GM23338 (cell line): ENCODE measurements at regions not wholly inside any gene's neighbourhood (a gene's known extent, or its start where the extent isn't known, plus 50 kb on each side); places are given as distances from the start of the nearest gene placed in this dataset.

ENCODE experiments used
- ATAC-seq: fragments of 200-7000 bp; cut with Tn5 transposase; 3 replicates; pipeline ENCODE4 v1.9.1; 2020
- DNase-seq: peaks from one replicate; pipeline ENCODE4 v3.0.0-alpha.2; 2015; ENCODE audit warnings: low spot score
- H2AFZ ChIP-seq: fragments of 200-600 bp; sonication (generic); 2 replicates; pipeline ENCODE4 v1.8.0; 2016; ENCODE audit warnings: antibody characterized with exemption, mild to moderate bottlenecking, moderate library complexity
- H3F3A ChIP-seq: fragments of 200-600 bp; sonication (generic); replicated peaks from 2 replicates; pipeline ENCODE4 v1.8.0; 2017; ENCODE audit warnings: antibody characterized with exemption, mixed run types, low read depth
- H3K27ac ChIP-seq: fragments of 200-600 bp; sonication (generic); 2 replicates; pipeline ENCODE4 v1.6.1; 2016; ENCODE audit warnings: low read depth
- H3K27me3 ChIP-seq: fragments of 200-600 bp; sonication (generic); 2 replicates; pipeline ENCODE4 v1.8.0; 2016; ENCODE audit warnings: mild to moderate bottlenecking, mixed run types, moderate library complexity; ENCODE audit not compliant: insufficient read depth
- H3K36me3 ChIP-seq: fragments of 200-600 bp; sonication (generic); 2 replicates; pipeline ENCODE4 v1.8.0; 2016; ENCODE audit warnings: mild to moderate bottlenecking; ENCODE audit not compliant: insufficient read depth
- H3K4me1 ChIP-seq: fragments of 200-600 bp; sonication (generic); 2 replicates; pipeline ENCODE4 v1.8.0; 2016; ENCODE audit warnings: mild to moderate bottlenecking, moderate library complexity; ENCODE audit not compliant: insufficient read depth
- H3K4me2 ChIP-seq: fragments of 200-600 bp; sonication (generic); 2 replicates; pipeline ENCODE4 v1.7.1; 2017; ENCODE audit warnings: mixed run types
- H3K4me3 ChIP-seq: fragments of 200-600 bp; sonication (generic); 2 replicates; pipeline ENCODE4 v1.6.1; 2016; ENCODE audit warnings: mixed run types
- H3K79me2 ChIP-seq: fragments of 200-600 bp; sonication (generic); replicated peaks from 2 replicates; pipeline ENCODE4 v1.8.0; 2017; ENCODE audit warnings: mild to moderate bottlenecking; ENCODE audit not compliant: insufficient read depth
- H3K9me2 ChIP-seq: fragments of 200-600 bp; sonication (generic); 2 replicates; pipeline ENCODE4 v1.8.0; 2017; ENCODE audit not compliant: insufficient read depth
- H4K20me1 ChIP-seq: fragments of 200-600 bp; sonication (generic); replicated peaks from 2 replicates; pipeline ENCODE4 v1.8.0; 2017; ENCODE audit warnings: mild to moderate bottlenecking; ENCODE audit not compliant: insufficient read depth
- H3K27ac Mint-ChIP-seq: 2 replicates; pipeline ENCODE4 v1.8.0; 2020; ENCODE audit warnings: inconsistent platforms, mild to moderate bottlenecking, moderate library complexity, mixed read lengths
- H3K27me3 Mint-ChIP-seq: 3 replicates; pipeline ENCODE4 v1.8.0; 2022; ENCODE audit warnings: low read depth, mild to moderate bottlenecking, moderate library complexity, mixed read lengths, inconsistent platforms; ENCODE audit not compliant: insufficient read depth, poor library complexity
- H3K36me3 Mint-ChIP-seq: 3 replicates; pipeline ENCODE4 v1.8.0; 2021; ENCODE audit warnings: low read depth, mild to moderate bottlenecking, inconsistent platforms, moderate library complexity, mixed read lengths
- H3K4me1 Mint-ChIP-seq: 3 replicates; pipeline ENCODE4 v1.8.0; 2020; ENCODE audit warnings: mild to moderate bottlenecking, inconsistent platforms, mixed read lengths
- H3K4me3 Mint-ChIP-seq: 3 replicates; pipeline ENCODE4 v1.8.0; 2021; ENCODE audit warnings: moderate library complexity, mild to moderate bottlenecking, inconsistent platforms, mixed read lengths
- H3K9me3 Mint-ChIP-seq: 3 replicates; pipeline ENCODE4 v1.8.0; 2020; ENCODE audit warnings: moderate library complexity, mild to moderate bottlenecking, inconsistent platforms, mixed read lengths
- CREB1 ChIP-seq: fragments of 250-450 bp; sonication (Bioruptor Pico); IDR thresholded peaks from 2 replicates; pipeline ENCODE4 v1.5.0; 2020; ENCODE audit warnings: low read depth, mild to moderate bottlenecking, moderate library complexity
- EZH2phosphoT487 ChIP-seq: fragments of 200-600 bp; sonication (generic); IDR thresholded peaks from one replicate; pipeline ENCODE4 v1.8.1; 2018; ENCODE audit warnings: antibody characterized with exemption; ENCODE audit not compliant: unreplicated experiment
- POLR2AphosphoS5 ChIP-seq: IDR thresholded peaks from 2 replicates; pipeline ENCODE4 v1.6.1; 2016; ENCODE audit warnings: antibody characterized with exemption, low read depth
- STAT1 ChIP-seq: IDR thresholded peaks from one replicate; pipeline ENCODE4 v1.6.1; 2016; ENCODE audit warnings: antibody characterized with exemption; ENCODE audit not compliant: unreplicated experiment
- ZNF114 ChIP-seq: fragments of 250-450 bp; sonication (Bioruptor Pico); IDR thresholded peaks from 2 replicates; pipeline ENCODE4 v1.5.0; 2020; ENCODE audit warnings: mild to moderate bottlenecking, moderate library complexity
- ZNF331 ChIP-seq: fragments of 250-450 bp; sonication (Bioruptor Pico); IDR thresholded peaks from 2 replicates; pipeline ENCODE4 v1.5.0; 2020; ENCODE audit warnings: low read depth, mild to moderate bottlenecking, moderate library complexity
- ZNF462 ChIP-seq: fragments of 250-450 bp; sonication (Bioruptor Pico); IDR thresholded peaks from 2 replicates; pipeline ENCODE4 v1.5.0; 2020; ENCODE audit warnings: mild to moderate bottlenecking, moderate library complexity
- TF ChIP-seq, protein P1 (sequence below), 2 experiments: fragments of 200-600 bp in 1 of 2; sonication (generic) in 1 of 2; conservative IDR thresholded peaks; 2 replicates each; pipeline versions ENCODE4 v1.5.1 to v1.6.1; 2016 to 2017; ENCODE audit warnings: antibody characterized with exemption in 2 of 2, low read depth in 2 of 2, mild to moderate bottlenecking in 2 of 2, moderate library complexity in 1 of 2
- TF ChIP-seq, protein P2 (sequence below): IDR thresholded peaks from one replicate; pipeline ENCODE4 v1.6.1; 2018; ENCODE audit warnings: antibody characterized with exemption; ENCODE audit not compliant: unreplicated experiment
- TF ChIP-seq, protein P3 (sequence below): IDR thresholded peaks from 2 replicates; pipeline ENCODE4 v1.6.1; 2016; ENCODE audit warnings: antibody characterized with exemption

DNA sequence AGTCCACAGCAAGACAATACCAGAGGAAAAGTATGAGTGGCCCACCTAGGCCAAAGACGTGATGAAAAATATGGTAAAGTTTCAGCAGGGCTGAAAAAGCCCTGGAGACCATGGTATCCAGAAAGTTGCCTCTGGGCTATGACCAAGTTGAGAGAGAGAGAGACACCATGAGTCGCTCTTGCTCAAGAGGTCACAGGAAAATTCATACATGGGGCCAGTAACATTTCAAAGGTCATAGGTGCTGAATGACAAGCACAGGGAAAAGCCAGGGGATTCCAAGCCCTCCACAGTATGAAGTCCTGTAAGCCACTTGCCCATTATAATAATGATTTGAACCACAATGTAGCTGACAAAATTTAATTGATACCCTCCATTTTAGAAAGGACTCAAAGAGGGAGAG, 657.7 kb upstream of the CITED2 start:
- Histone ChIP-seq H2AFZ (no peak overlapping the region), H3F3A (no peaks in the 10 kb centered on the region), H3K27ac (no peak overlapping the region), H3K4me1 (no peaks in the 10 kb centered on the region), H4K20me1 (no peaks in the 10 kb centered on the region), H3K4me2 (no peak overlapping the region), H3K27me3 (no peaks in the 10 kb centered on the region), H3K79me2 (no peaks in the 10 kb centered on the region), H3K4me3 (no peak overlapping the region), H3K9me2 (0 out of 2 replicates have a peak, but pooled peaks cover 6% of the 10 kb centered on the region), H3K36me3 (no peaks in the 10 kb centered on the region)
- no peak for DNase-seq
- H3K36me3 Mint-ChIP-seq, result peaks cover 13% of the 10 kb centered on the region; the same call in 2 of the 3 replicates
- ATAC-seq, result no peak
- TF ChIP-seq STAT1, result no peak
- TF ChIP-seq, protein P1, sequence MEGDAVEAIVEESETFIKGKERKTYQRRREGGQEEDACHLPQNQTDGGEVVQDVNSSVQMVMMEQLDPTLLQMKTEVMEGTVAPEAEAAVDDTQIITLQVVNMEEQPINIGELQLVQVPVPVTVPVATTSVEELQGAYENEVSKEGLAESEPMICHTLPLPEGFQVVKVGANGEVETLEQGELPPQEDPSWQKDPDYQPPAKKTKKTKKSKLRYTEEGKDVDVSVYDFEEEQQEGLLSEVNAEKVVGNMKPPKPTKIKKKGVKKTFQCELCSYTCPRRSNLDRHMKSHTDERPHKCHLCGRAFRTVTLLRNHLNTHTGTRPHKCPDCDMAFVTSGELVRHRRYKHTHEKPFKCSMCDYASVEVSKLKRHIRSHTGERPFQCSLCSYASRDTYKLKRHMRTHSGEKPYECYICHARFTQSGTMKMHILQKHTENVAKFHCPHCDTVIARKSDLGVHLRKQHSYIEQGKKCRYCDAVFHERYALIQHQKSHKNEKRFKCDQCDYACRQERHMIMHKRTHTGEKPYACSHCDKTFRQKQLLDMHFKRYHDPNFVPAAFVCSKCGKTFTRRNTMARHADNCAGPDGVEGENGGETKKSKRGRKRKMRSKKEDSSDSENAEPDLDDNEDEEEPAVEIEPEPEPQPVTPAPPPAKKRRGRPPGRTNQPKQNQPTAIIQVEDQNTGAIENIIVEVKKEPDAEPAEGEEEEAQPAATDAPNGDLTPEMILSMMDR (conservative IDR thresholded peaks at IDR 0.05; ENCODE audit: low read depth in 2 of 2), result no peak
- no peak for TF ChIP-seq EZH2phosphoT487
- TF ChIP-seq CREB1, result no peak
- TF ChIP-seq, protein P2, sequence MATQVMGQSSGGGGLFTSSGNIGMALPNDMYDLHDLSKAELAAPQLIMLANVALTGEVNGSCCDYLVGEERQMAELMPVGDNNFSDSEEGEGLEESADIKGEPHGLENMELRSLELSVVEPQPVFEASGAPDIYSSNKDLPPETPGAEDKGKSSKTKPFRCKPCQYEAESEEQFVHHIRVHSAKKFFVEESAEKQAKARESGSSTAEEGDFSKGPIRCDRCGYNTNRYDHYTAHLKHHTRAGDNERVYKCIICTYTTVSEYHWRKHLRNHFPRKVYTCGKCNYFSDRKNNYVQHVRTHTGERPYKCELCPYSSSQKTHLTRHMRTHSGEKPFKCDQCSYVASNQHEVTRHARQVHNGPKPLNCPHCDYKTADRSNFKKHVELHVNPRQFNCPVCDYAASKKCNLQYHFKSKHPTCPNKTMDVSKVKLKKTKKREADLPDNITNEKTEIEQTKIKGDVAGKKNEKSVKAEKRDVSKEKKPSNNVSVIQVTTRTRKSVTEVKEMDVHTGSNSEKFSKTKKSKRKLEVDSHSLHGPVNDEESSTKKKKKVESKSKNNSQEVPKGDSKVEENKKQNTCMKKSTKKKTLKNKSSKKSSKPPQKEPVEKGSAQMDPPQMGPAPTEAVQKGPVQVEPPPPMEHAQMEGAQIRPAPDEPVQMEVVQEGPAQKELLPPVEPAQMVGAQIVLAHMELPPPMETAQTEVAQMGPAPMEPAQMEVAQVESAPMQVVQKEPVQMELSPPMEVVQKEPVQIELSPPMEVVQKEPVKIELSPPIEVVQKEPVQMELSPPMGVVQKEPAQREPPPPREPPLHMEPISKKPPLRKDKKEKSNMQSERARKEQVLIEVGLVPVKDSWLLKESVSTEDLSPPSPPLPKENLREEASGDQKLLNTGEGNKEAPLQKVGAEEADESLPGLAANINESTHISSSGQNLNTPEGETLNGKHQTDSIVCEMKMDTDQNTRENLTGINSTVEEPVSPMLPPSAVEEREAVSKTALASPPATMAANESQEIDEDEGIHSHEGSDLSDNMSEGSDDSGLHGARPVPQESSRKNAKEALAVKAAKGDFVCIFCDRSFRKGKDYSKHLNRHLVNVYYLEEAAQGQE, result no peak
- TF ChIP-seq, protein P3, sequence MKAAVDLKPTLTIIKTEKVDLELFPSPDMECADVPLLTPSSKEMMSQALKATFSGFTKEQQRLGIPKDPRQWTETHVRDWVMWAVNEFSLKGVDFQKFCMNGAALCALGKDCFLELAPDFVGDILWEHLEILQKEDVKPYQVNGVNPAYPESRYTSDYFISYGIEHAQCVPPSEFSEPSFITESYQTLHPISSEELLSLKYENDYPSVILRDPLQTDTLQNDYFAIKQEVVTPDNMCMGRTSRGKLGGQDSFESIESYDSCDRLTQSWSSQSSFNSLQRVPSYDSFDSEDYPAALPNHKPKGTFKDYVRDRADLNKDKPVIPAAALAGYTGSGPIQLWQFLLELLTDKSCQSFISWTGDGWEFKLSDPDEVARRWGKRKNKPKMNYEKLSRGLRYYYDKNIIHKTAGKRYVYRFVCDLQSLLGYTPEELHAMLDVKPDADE, result no peak
- no peak for TF ChIP-seq POLR2AphosphoS5
- no peak for TF ChIP-seq ZNF331 (CRISPR knock-in tag)
- TF ChIP-seq ZNF114 (CRISPR knock-in tag), result no peak
- H3K9me3 Mint-ChIP-seq, result peaks cover 20% of the 10 kb centered on the region
- H3K27ac Mint-ChIP-seq, result no peak overlapping the region
- H3K27me3 Mint-ChIP-seq, result peaks cover 2% of the 10 kb centered on the region
- no peaks in the 10 kb centered on the region for H3K4me1 Mint-ChIP-seq
- H3K4me3 Mint-ChIP-seq, result no peak overlapping the region

- ATAC-seq, result no peak
- H3K27me3 Mint-ChIP-seq, result peaks cover 2% of the 10 kb centered on the region
- peaks cover 17% of the 10 kb centered on the region for H3K9me3 Mint-ChIP-seq
- no peaks in the 10 kb centered on the region for H3K4me1 ChIP-seq
- H3K4me1 Mint-ChIP-seq, result no peaks in the 10 kb centered on the region
- H4K20me1 ChIP-seq, result no peaks in the 10 kb centered on the region
- no peak overlapping the region for H2AFZ ChIP-seq
- H3K27me3 ChIP-seq, result no peaks in the 10 kb centered on the region
- no peak for DNase-seq
- peaks cover 15% of the 10 kb centered on the region; the same call in 2 of the 3 replicates for H3K36me3 Mint-ChIP-seq
- H3K4me3 Mint-ChIP-seq, result no peak overlapping the region
- no peaks in the 10 kb centered on the region for H3K79me2 ChIP-seq
- H3K9me2 ChIP-seq, result 0 out of 2 replicates have a peak, but pooled peaks cover 6% of the 10 kb centered on the region
- no peaks in the 10 kb centered on the region for H3F3A ChIP-seq
- H3K27ac ChIP-seq, result no peak overlapping the region
- H3K36me3 ChIP-seq, result no peaks in the 10 kb centered on the region
- H3K4me2 ChIP-seq, result no peak overlapping the region
- no peak overlapping the region for H3K27ac Mint-ChIP-seq
- H3K4me3 ChIP-seq, result no peak overlapping the region
- TF ChIP-seq ZNF462 (CRISPR knock-in tag) (no peak), POLR2AphosphoS5 (no peak)
Observed at GRCh38 chr6:140029551-140029950, 655.1 kb upstream of the CITED2 start.
